ENCODE measurements at regions not wholly inside any gene's neighbourhood (a gene's known extent, or its start where the extent isn't known, plus 50 kb on each side); places are given as distances from the start of the nearest gene placed in this dataset.

DNA sequence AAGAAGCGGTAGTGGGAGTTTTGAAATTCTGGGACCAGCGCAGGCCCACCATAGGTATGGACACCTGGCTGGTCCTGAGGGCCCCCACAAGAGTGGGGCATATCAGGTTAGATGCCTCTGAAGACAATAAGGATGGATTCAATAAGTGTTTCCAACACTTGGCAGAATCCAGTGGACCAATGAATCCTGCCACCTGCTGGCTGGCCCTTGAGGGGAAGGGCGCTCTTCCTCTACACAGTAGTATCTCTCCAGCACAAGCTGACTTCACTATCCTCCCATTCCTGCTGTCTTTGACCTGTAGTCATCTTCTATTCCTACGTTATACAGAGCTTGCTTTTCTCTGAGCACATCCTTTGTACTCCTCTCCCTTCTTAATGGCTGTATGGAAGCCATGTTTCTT is 199.7 kb upstream of the TSHZ3 start:
- no peaks in the 10 kb centered on the region for H3K36me3 ChIP-seq (ENCODE audit: insufficient read depth, low read length)
- no peaks in the 10 kb centered on the region for H3K27me3 ChIP-seq (ENCODE audit: control insufficient read depth, insufficient read depth, low read length)
- no peaks in the 10 kb centered on the region for H3K9me3 ChIP-seq (replicated peaks; ENCODE audit: low read length)
- H3K4me1 ChIP-seq (ENCODE audit: control insufficient read depth, insufficient read depth, low read length): no peaks in the 10 kb centered on the region
- no peak overlapping the region for H3K4me3 ChIP-seq (ENCODE audit: low read length)
- H3K4me2 ChIP-seq (ENCODE audit: low read length): no peak overlapping the region
- no peak overlapping the region for H3K9ac ChIP-seq (ENCODE audit: low read depth, low read length)

DNA sequence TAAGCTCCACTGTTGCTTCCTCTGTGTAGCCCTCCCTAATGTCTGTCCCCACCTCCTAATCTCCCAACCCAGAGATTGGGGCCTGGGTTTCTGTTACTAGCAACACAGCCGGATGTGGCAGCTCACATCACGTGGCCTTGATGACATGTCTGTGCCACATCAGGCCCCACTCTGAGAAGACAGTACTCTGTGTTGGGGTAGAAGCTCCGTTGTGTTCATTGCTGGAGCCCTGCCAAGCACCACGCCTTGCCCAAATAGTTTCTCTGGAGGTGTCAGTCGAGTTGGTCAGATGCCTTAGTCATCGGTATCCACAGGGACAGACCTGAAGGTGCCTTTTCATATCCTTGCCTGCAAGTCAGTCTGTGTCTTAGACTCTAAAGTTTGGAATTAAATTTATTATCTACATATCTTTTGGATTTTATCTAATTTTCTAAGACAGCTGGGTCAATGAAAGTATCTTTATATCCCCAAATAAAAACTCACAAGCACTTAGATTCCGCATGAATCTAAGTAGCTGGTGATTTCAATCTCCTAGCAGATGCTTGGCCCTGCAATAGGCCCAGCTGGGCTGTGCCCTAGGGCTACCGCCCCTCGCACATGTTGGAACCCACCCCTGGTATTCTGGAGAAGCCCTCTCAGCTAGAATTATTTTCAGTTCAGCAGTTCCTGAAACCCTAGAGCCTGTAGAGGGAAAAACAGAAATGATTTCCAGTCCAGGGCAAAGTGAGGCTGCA is 204.0 kb upstream of the TSHZ3 start:
- Histone ChIP-seq H3K9me3 (replicated peaks; ENCODE audit: low read length) (no peaks in the 10 kb centered on the region), H3K27me3 (ENCODE audit: control insufficient read depth, insufficient read depth, low read length) (no peaks in the 10 kb centered on the region), H3K4me2 (ENCODE audit: low read length) (no peak overlapping the region), H3K4me1 (ENCODE audit: control insufficient read depth, insufficient read depth, low read length) (no peaks in the 10 kb centered on the region), H3K4me3 (ENCODE audit: low read length) (no peak overlapping the region), H3K9ac (ENCODE audit: low read depth, low read length) (no peak overlapping the region), H3K36me3 (ENCODE audit: insufficient read depth, low read length) (no peaks in the 10 kb centered on the region)

DNA sequence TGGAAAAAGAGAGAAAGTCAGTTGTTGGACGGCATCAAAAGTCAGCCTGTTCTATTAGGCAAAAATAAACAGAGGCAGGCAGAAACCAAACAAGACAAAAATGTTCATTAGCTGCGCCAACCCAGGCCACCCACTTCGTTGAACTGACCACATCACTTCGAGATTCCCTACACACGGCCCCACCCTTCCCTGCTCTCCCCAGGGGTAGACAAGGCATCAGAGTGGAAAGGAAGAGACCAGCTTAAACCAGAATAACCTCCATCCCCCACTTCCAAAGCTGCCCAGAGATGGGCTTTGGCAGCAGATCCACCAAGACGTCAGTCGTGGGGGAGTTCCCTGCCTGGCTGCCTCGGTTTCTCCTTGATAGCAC is 204.6 kb upstream of the TSHZ3 start:
- H3K4me2 ChIP-seq (ENCODE audit: low read length): no peak overlapping the region
- H3K9ac ChIP-seq (ENCODE audit: low read depth, low read length): no peak overlapping the region
- no peaks in the 10 kb centered on the region for H3K36me3 ChIP-seq (ENCODE audit: insufficient read depth, low read length)
- no peaks in the 10 kb centered on the region for H3K9me3 ChIP-seq (replicated peaks; ENCODE audit: low read length)
- H3K27me3 ChIP-seq (ENCODE audit: control insufficient read depth, insufficient read depth, low read length): no peaks in the 10 kb centered on the region
- no peak overlapping the region for H3K4me3 ChIP-seq (ENCODE audit: low read length)
- H3K4me1 ChIP-seq (ENCODE audit: control insufficient read depth, insufficient read depth, low read length): no peaks in the 10 kb centered on the region

DNA sequence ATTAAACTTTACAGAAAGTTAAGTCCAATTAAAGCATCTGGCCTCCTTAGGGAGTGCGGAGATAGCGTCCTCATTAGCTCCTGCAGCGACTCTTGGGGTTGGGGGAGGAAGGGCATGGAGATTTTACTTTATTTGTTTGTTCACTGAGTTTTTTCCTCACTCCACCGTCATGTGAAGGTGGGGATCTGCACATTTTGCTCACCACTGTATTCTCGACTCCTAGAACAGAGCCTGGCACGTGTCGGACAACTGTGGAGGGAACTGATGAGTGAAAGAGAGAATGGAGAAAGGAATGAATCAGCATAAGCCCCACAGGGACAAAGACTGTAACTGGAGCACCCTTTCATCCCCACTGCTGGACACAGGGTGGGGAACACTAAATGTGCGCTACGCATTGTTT is 205.1 kb upstream of the TSHZ3 start:
- Histone ChIP-seq H3K4me3 (ENCODE audit: low read length) (no peak overlapping the region), H3K27me3 (ENCODE audit: control insufficient read depth, insufficient read depth, low read length) (no peaks in the 10 kb centered on the region), H3K9ac (ENCODE audit: low read depth, low read length) (no peak overlapping the region), H3K4me1 (ENCODE audit: control insufficient read depth, insufficient read depth, low read length) (no peaks in the 10 kb centered on the region), H3K9me3 (replicated peaks; ENCODE audit: low read length) (no peaks in the 10 kb centered on the region), H3K4me2 (ENCODE audit: low read length) (no peak overlapping the region), H3K36me3 (ENCODE audit: insufficient read depth, low read length) (no peaks in the 10 kb centered on the region)

DNA sequence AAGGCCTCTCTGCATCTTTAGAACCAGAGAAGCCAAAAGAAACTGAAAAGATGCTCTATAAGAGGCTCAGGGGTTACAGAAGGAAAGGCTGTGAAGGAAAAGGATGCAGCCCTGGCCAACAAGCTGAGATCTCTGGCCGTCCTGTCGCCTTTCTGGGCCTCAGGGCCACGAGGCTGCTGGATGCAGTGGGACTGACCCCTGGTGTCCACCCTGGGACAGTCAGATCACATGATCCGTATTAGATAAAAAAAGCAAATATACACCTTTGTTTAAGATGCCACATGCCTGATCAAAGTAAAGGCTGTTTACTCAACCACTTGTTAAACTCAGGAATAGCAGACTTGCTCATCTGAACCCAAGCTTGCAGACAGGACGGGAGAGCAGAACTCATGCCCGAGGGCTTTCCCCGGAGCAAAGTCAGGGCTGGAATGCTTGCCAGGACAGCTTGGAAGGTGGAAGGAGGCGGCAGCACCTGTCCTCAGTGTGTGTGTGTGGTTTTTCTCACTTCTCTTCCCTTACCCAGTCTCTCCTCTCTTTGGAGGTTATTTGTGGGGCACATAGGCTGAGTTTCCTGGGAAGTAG is 206.5 kb upstream of the TSHZ3 start:
- Histone ChIP-seq H3K36me3 (ENCODE audit: insufficient read depth, low read length) (no peaks in the 10 kb centered on the region), H3K27me3 (ENCODE audit: control insufficient read depth, insufficient read depth, low read length) (no peaks in the 10 kb centered on the region), H3K9ac (ENCODE audit: low read depth, low read length) (no peak overlapping the region), H3K4me1 (ENCODE audit: control insufficient read depth, insufficient read depth, low read length) (no peaks in the 10 kb centered on the region), H3K4me2 (ENCODE audit: low read length) (no peak overlapping the region), H3K9me3 (replicated peaks; ENCODE audit: low read length) (no peaks in the 10 kb centered on the region), H3K4me3 (ENCODE audit: low read length) (no peak overlapping the region)

DNA sequence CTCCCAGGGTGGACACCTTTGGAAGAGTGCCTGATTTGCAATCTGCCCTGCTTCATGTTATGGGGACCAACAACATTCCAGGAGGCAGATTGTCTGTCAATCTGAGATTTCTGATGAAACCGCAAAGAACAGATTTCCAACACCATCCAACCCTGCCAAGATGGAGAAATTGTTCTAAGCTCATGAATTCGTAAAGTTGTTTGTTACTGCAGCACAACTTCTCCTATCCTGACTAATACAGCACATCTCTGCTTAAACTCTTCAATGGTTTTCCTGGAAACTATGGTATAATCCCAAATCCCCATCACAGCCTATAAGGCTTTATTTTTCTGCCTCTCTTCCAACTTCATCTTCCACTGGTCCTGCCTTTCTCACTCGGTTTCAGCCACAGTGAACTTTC is 210.3 kb upstream of the TSHZ3 start:
- H3K27me3 ChIP-seq (ENCODE audit: control insufficient read depth, insufficient read depth, low read length): no peaks in the 10 kb centered on the region
- H3K9me3 ChIP-seq (replicated peaks; ENCODE audit: low read length): no peaks in the 10 kb centered on the region
- H3K36me3 ChIP-seq (ENCODE audit: insufficient read depth, low read length): no peaks in the 10 kb centered on the region
- H3K9ac ChIP-seq (ENCODE audit: low read depth, low read length): no peak overlapping the region
- no peak overlapping the region for H3K4me2 ChIP-seq (ENCODE audit: low read length)
- no peaks in the 10 kb centered on the region for H3K4me1 ChIP-seq (ENCODE audit: control insufficient read depth, insufficient read depth, low read length)
- H3K4me3 ChIP-seq (ENCODE audit: low read length): no peak overlapping the region

DNA sequence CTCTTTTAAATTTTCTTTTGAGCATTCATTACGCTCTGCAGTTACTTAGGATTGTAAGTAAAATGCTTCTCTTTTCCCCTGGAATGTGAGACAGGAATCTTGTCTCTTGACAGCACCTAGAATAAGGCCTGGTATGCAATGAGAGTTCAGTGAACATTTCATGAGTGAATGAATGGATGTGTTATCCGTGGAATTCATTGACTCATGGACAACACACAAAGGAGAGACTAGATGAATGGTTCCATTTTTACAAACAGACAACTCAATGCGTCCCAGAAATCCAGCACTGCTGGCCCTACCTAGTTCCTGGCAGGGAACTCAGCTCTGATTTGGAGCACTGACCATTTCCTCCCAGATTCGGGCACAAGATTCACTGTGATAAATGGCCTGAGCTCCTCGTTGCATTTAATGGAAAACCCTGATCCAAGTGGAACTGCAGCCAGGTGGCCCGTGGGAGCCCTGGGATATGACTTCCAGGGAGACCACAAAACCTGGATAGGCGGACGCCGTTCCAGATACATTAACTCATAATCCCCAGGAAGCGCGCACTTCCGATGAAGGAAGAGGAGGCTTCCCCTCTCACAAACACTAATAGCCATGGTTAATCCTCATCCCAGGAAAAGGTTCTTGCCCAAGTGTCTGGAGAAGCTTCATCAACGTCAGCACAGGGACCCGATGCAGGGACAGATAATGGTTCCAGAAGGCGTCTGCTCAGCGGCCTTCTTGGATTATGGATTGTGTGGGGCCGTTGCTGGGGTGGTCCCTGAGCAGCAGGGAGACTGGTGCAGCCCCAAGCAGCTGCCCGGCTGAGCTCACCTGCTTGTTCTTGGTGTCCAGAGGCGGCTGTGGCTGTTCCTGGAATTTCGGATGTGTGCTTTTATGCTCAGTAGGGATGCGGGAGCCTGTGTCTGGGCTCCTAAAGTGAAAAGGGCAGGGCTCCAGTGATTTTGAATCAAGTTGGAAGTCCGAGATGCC is 211.1 kb upstream of the TSHZ3 start:
- H3K36me3 ChIP-seq (ENCODE audit: insufficient read depth, low read length): no peaks in the 10 kb centered on the region
- no peaks in the 10 kb centered on the region for H3K27me3 ChIP-seq (ENCODE audit: control insufficient read depth, insufficient read depth, low read length)
- no peak overlapping the region for H3K9ac ChIP-seq (ENCODE audit: low read depth, low read length)
- no peak overlapping the region for H3K4me2 ChIP-seq (ENCODE audit: low read length)
- H3K9me3 ChIP-seq (replicated peaks; ENCODE audit: low read length): no peaks in the 10 kb centered on the region
- no peak overlapping the region for H3K4me3 ChIP-seq (ENCODE audit: low read length)
- H3K4me1 ChIP-seq (ENCODE audit: control insufficient read depth, insufficient read depth, low read length): no peaks in the 10 kb centered on the region

DNA sequence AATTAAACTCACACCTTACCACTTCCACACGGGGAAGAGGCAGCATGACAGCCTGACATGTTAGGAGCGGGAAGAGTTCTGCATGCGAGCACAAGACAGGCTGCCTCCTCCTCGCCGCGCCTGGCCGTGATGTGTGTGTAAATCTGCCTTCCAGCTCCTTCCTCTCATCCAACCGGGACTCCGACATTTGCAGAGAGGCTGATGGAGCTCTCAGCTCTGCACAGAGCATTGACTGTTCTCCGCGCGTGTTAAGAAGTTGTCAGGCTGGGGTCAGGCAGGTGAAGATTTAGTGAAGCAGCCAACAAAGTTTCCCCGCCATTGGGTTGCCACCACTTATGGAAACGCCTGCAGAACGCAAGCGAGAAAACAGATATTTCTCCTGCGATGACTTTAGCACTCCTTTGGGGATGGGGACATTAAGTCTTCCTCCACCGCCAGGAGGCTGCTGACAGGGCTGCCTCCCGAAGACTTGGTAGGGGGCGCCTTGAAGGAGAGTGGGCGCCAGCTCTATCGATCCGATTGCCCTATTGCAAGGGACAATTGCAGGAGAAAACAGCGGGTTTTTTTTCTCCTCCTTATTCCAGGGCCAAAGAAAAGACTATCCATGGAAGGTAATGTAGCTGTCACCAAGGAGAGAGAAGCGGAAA is 213.9 kb upstream of the TSHZ3 start:
- Histone ChIP-seq H3K9ac (ENCODE audit: low read depth, low read length) (no peak overlapping the region), H3K36me3 (ENCODE audit: insufficient read depth, low read length) (no peaks in the 10 kb centered on the region), H3K27me3 (ENCODE audit: control insufficient read depth, insufficient read depth, low read length) (no peaks in the 10 kb centered on the region), H3K4me1 (ENCODE audit: control insufficient read depth, insufficient read depth, low read length) (no peaks in the 10 kb centered on the region), H3K4me3 (ENCODE audit: low read length) (no peak overlapping the region), H3K9me3 (replicated peaks; ENCODE audit: low read length) (no peaks in the 10 kb centered on the region), H3K4me2 (ENCODE audit: low read length) (no peak overlapping the region)

DNA sequence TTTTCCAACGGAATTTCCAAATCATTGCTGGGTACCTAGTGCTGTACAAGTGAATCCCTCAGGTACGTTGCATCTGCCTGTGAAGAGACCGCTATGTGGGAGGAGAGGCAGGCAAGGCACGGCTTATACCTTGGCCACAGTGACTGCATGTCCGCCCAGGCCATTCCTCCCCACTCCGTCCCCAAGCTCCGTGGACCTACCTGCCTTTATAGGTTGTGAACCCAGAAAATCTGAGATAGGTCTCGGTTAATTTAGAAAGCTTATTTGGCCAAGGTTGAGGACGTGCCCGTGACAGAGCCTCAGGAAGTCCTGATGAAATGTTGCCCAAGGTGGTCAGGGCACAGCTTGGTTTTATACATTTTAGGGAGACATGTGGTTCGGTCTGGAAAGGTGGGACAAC is 218.5 kb upstream of the TSHZ3 start:
- H3K4me1 ChIP-seq (ENCODE audit: control insufficient read depth, insufficient read depth, low read length): no peaks in the 10 kb centered on the region
- no peak overlapping the region for H3K4me3 ChIP-seq (ENCODE audit: low read length)
- H3K9ac ChIP-seq (ENCODE audit: low read depth, low read length): no peak overlapping the region
- no peaks in the 10 kb centered on the region for H3K9me3 ChIP-seq (replicated peaks; ENCODE audit: low read length)
- no peak overlapping the region for H3K4me2 ChIP-seq (ENCODE audit: low read length)
- H3K36me3 ChIP-seq (ENCODE audit: insufficient read depth, low read length): no peaks in the 10 kb centered on the region
- no peaks in the 10 kb centered on the region for H3K27me3 ChIP-seq (ENCODE audit: control insufficient read depth, insufficient read depth, low read length)

DNA sequence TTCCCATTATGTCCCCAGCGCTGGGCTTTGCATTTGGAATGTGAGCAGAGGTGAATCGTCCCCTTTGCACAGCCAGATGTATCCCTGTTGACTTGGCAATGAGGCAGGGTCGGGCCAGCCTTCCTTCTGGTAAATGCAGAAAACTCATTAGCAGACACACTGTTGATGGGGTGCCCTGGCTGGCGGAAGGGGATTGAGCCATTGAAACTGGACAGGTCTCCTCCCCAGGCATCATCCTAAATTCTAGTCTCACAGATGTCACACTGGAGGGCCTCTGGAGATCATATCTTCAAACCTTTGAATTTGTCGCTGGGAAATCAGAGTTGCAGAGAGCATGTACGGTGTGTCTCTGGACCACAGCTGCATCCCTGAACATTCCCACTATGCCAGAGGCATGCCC is 219.5 kb upstream of the TSHZ3 start:
- Histone ChIP-seq H3K36me3 (ENCODE audit: insufficient read depth, low read length) (no peaks in the 10 kb centered on the region), H3K4me1 (ENCODE audit: control insufficient read depth, insufficient read depth, low read length) (no peaks in the 10 kb centered on the region), H3K4me3 (ENCODE audit: low read length) (no peak overlapping the region), H3K4me2 (ENCODE audit: low read length) (no peak overlapping the region), H3K9me3 (replicated peaks; ENCODE audit: low read length) (no peaks in the 10 kb centered on the region), H3K9ac (ENCODE audit: low read depth, low read length) (no peak overlapping the region), H3K27me3 (ENCODE audit: control insufficient read depth, insufficient read depth, low read length) (no peaks in the 10 kb centered on the region)

DNA sequence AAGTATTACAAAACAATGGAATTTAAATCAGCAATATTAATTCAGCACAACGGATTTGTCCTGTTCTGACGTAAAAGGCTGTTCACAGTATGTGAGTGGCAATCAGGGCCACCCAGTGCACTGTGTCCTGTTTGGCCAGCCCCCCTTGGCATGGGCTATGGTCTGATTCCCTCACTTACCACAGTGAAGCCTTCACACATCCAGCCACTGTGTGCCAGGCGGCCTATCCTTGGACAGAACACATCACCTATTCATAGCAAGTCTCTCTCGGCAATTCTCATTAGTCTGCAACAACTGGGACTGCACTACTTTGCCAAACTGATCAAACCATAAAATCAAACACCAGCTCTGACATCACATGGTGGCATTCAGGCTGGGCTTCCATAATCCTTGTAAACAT is 221.5 kb upstream of the TSHZ3 start:
- H3K4me3 ChIP-seq (ENCODE audit: low read length): no peak overlapping the region
- no peaks in the 10 kb centered on the region for H3K36me3 ChIP-seq (ENCODE audit: insufficient read depth, low read length)
- H3K9ac ChIP-seq (ENCODE audit: low read depth, low read length): no peak overlapping the region
- H3K4me2 ChIP-seq (ENCODE audit: low read length): no peak overlapping the region
- H3K9me3 ChIP-seq (replicated peaks; ENCODE audit: low read length): no peaks in the 10 kb centered on the region
- H3K4me1 ChIP-seq (ENCODE audit: control insufficient read depth, insufficient read depth, low read length): no peaks in the 10 kb centered on the region
- no peaks in the 10 kb centered on the region for H3K27me3 ChIP-seq (ENCODE audit: control insufficient read depth, insufficient read depth, low read length)

Measured in skeletal muscle satellite cell (primary cell).